D721Med (cell line): ENCODE measurements at regions not wholly inside any gene's neighbourhood (a gene's known extent, or its start where the extent isn't known, plus 50 kb on each side); places are given as distances from the start of the nearest gene placed in this dataset.

Experiments
- DNase-seq: peaks from one replicate; pipeline ENCODE4 v3.0.0; 2011; ENCODE audit warnings: low spot score; ENCODE audit not compliant: insufficient read length
- FAIRE-seq: peaks from 2 replicates; lab custom pipeline; 2011; peaks lifted over from hg19 to GRCh38; lab: Jason Lieb, UNC
- TF ChIP-seq, protein P1 (sequence below): IDR thresholded peaks from 2 replicates; pipeline ENCODE4 v1.5.1; 2012; ENCODE audit warnings: mild to moderate bottlenecking, control low read depth; ENCODE audit not compliant: insufficient read depth; ENCODE audit errors: missing control alignments

DNA sequence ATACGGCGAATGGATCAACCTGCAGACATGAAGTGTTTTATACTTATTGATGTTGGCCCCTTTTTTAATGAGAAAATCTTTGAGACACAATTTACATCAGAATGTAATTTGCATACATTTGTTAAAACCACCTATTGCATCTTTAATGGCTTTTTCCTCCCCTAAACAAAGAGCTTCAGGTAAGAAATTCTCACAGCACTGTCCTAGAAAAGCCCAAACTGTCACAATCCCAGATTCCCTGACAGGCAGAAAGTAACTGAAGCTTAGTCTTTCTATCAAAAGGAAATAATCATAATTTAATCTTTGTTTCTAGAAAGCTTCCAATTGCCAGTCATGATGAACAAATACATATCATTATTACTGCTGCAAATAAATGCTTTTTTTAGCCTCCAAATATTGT, 407.9 kb downstream of the TMA16 start:
- no peak for DNase-seq
- FAIRE-seq, result no peak
- TF ChIP-seq, protein P1, sequence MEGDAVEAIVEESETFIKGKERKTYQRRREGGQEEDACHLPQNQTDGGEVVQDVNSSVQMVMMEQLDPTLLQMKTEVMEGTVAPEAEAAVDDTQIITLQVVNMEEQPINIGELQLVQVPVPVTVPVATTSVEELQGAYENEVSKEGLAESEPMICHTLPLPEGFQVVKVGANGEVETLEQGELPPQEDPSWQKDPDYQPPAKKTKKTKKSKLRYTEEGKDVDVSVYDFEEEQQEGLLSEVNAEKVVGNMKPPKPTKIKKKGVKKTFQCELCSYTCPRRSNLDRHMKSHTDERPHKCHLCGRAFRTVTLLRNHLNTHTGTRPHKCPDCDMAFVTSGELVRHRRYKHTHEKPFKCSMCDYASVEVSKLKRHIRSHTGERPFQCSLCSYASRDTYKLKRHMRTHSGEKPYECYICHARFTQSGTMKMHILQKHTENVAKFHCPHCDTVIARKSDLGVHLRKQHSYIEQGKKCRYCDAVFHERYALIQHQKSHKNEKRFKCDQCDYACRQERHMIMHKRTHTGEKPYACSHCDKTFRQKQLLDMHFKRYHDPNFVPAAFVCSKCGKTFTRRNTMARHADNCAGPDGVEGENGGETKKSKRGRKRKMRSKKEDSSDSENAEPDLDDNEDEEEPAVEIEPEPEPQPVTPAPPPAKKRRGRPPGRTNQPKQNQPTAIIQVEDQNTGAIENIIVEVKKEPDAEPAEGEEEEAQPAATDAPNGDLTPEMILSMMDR, result no peak

DNA sequence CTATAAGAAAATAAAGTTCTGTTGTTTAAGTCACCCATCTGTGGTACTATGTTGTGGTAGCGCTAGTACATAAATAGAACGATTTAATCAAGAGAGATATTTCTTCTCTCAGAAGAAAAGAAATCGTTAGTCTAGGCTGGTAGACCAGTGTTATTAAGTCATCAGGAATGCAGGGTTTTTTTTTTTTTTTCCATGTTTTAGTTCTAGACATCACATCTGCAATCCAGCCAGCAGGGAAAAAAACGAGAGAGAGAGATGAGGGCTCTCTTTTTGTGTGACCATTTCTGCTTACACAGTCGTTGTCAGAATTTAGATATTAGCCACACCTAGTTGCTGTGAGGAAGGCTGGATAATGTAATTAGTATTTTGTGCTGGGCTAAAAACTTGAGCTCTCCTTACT, 417.4 kb downstream of the TMA16 start:
- no peak for FAIRE-seq
- TF ChIP-seq, protein P1, result no peak

DNA sequence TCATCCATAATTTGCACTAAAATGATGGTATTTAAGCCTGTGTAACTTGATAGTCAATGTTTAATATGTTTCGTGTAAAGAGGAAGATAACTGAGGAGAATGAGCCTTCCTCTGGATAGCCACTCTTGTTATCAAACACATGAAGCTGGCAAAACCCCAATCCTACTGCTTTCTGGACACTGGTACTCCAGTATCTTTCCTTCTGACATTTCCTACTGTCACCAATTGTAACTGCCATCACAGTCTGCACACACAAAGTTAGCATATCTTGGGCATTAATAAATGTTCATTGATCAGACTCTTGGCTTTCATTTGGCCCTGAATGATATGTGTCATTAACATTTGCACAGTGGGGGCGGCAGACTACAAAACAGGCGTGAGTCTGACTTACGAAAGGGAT, 419.1 kb downstream of the TMA16 start:
- no peak for DNase-seq
- TF ChIP-seq, protein P1, result no peak
- peak; percentile 16 for FAIRE-seq

More for the DNA sequence above, 417.4 kb downstream of the TMA16 start:
- DNase-seq, result no peak

DNA sequence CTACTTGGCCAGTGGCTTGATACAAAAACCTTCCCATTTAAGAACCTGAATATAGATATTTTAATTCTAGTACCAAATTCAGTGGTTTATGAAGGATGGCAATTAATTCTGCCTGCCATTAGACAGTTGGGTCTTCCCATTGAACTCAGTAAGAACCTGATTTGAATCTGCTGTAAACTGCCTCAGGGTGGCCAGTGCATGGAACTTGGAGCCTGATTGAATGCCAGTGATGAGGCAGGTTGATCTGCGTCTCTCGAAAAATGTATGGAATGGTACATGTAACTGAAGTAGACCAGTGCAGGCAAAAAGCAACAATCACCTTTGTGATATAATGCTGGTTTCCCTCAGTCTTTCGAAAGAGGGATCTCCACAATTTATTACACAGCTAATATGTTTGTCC, 421.4 kb downstream of the TMA16 start:
- TF ChIP-seq, protein P1, result no peak
- peak; percentile 16 for FAIRE-seq
- DNase-seq, result no peak

DNA sequence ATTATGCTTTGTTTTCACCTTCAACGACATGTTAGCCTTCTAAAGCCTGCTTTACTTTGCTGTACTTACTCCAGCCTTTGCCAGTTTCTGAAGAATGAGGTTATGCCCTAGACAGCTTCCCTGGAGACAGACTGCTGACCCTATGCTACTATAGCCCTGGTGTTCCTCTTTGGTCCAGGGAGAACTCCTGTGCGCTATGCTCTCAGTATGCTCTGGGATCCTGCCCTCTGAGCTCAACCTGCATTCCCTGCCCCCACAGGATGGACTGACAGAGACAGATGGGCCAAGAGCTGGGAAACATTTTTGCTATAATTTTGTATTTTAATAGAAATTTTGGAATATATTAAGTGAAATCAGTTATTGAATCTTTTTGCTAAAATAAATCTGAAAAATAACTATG, 425.9 kb downstream of the TMA16 start:
- no peak for FAIRE-seq
- TF ChIP-seq, protein P1, result no peak
- DNase-seq, result no peak

DNA sequence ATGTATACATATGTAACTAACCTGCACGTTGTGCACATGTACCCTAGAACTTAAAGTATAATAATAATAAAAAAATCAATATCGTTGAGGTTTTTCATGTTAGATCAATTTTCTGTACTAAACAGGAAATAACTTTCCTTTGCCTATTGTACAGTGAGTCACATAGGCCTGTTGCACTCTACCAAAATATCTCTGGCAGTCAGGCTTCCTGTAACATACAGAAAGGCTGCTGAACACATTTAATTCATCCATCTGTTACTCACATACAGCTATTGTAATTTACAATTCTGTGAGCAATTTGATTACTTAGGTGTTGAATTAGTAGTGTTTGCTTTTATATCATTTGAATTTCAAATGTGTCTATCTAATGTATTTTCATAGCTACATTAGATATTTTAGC, 427.8 kb downstream of the TMA16 start:
- TF ChIP-seq, protein P1, result no peak
- no peak for DNase-seq
- FAIRE-seq, result no peak

DNA sequence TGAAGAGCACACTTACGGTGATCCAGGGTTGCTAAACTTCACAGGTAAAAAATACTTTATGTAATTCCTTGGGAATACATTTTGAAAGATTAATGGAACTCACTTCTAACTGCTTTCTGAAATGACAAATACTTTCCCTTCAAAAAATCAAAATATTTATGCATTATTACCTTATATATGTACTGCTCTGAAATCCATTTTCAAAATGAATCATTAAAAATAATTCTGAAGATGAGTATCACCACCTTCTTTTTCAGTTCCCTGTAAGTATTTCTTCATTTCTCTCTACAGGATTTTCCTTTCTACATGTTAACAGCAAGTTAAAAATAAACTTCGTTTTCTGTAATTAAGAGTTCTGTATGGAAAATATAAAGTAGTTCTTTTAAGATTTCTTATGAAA, 428.6 kb downstream of the TMA16 start:
- FAIRE-seq (peak; percentile 11), DNase-seq (no peak)
- TF ChIP-seq, protein P1, result no peak
